ENCODE measurements at regions not wholly inside any gene's neighbourhood (a gene's known extent, or its start where the extent isn't known, plus 50 kb on each side); places are given as distances from the start of the nearest gene placed in this dataset.
A peak's percentile ranks its signal among the peaks of the same experiment; 100 is the strongest.
"Not testable (repeated sequence)": the region's sequence is repeated elsewhere in the genome, so short reads cannot be mapped to it uniquely, and the experiment has no call there.

GRCh38 chr7:67359900-67360299, 363.3 kb downstream of the TYW1 start:
- no peak for DNase-seq (ENCODE audit: low spot score)

GRCh38 chr7:67361150-67361549, 364.5 kb downstream of the TYW1 start:
- no peak for DNase-seq (ENCODE audit: low spot score)

- DNase-seq (ENCODE audit: low spot score): no peak
Observed at GRCh38 chr7:67364441-67365017, 367.9 kb downstream of the TYW1 start.

GRCh38 chr7:67371429-67372305, 375.0 kb downstream of the TYW1 start:
- peak; percentile 66 for DNase-seq (ENCODE audit: low spot score)

- DNase-seq (ENCODE audit: low spot score): not testable (repeated sequence)
Observed at GRCh38 chr7:67373389-67373788, 376.8 kb downstream of the TYW1 start.

GRCh38 chr7:67375427-67375826, 378.8 kb downstream of the TYW1 start:
- no peak for DNase-seq (ENCODE audit: low spot score)

GRCh38 chr7:67377939-67378862, 381.6 kb downstream of the TYW1 start:
- peak; percentile 72 for DNase-seq (ENCODE audit: low spot score)

- DNase-seq (ENCODE audit: low spot score): no peak
Observed at GRCh38 chr7:67380326-67380725, 383.7 kb downstream of the TYW1 start.

- no peak for DNase-seq (ENCODE audit: low spot score)
Observed at GRCh38 chr7:67380858-67381257, 384.2 kb downstream of the TYW1 start.

GRCh38 chr7:67387851-67388250, 391.2 kb downstream of the TYW1 start:
- no peak for DNase-seq (ENCODE audit: low spot score)

GRCh38 chr7:67391168-67391567, 394.5 kb downstream of the TYW1 start:
- no peak for DNase-seq (ENCODE audit: low spot score)

GRCh38 chr7:67392596-67393438, 396.2 kb downstream of the TYW1 start:
- DNase-seq (ENCODE audit: low spot score): no peak

- no peak for DNase-seq (ENCODE audit: low spot score)
Observed at GRCh38 chr7:67393903-67394302, 397.3 kb downstream of the TYW1 start.

GRCh38 chr7:67398916-67399315, 402.3 kb downstream of the TYW1 start:
- no peak for DNase-seq (ENCODE audit: low spot score)

- no peak for DNase-seq (ENCODE audit: low spot score)
Observed at GRCh38 chr7:67401492-67401891, 404.9 kb downstream of the TYW1 start.

- DNase-seq (ENCODE audit: low spot score): peak; percentile 40
Observed at GRCh38 chr7:67402280-67402679, 405.6 kb downstream of the TYW1 start.

GRCh38 chr7:67406976-67407375, 410.3 kb downstream of the TYW1 start:
- no peak for DNase-seq (ENCODE audit: low spot score)

GRCh38 chr7:67407392-67408071, 410.9 kb downstream of the TYW1 start:
- DNase-seq (ENCODE audit: low spot score): no peak

GRCh38 chr7:67408109-67408508, 411.5 kb downstream of the TYW1 start:
- no peak for DNase-seq (ENCODE audit: low spot score)

- DNase-seq (ENCODE audit: low spot score): no peak
Observed at GRCh38 chr7:67413670-67414069, 417.0 kb downstream of the TYW1 start.

GRCh38 chr7:67414858-67415257, 418.2 kb downstream of the TYW1 start:
- no peak for DNase-seq (ENCODE audit: low spot score)
